ENCODE measurements at regions not wholly inside any gene's neighbourhood (a gene's known extent, or its start where the extent isn't known, plus 50 kb on each side); places are given as distances from the start of the nearest gene placed in this dataset.
"Not testable (repeated sequence)": the region's sequence is repeated elsewhere in the genome, so short reads cannot be mapped to it uniquely, and the experiment has no call there.

DNA sequence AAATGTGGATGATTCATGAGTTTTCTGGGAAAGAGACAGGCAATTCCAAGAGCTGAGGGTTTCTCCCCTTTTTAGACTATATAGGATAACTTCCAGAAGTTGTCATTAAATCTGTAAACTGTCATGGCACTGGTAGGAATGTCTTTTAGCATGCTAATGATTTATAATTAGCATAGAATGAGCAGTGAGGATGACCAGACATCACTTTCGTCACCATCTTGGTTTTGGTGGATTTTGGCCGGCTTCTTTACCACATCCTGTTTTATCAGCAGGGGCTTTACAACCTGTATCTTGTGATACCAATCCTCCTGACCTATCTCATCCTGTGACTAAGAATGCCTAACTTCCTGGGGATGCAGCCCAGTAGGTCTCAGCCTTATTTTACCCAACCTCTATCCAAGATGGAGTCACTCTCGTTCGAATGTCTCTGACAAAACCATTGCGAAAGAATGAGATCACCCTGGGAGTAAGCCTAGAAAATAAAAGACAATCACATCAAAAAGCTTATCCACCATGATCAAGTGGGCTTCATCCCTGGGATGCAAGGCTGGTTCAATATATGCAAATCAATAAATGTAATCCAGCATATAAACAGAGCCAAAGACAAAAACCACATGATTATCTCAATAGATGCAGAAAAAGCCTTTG lies 153.6 kb upstream of the BET1 start:
- TF ChIP-seq CTCF (IDR thresholded peaks at IDR 0.05; ENCODE audit: insufficient read depth, low read depth, low read length); EZH2 (IDR thresholded peaks at IDR 0.05; ENCODE audit: insufficient read depth, low read length): not testable (repeated sequence)

All from astrocyte (in vitro differentiated cells and primary cell).